HUES64 (cell line): ENCODE measurements at regions not wholly inside any gene's neighbourhood (a gene's known extent, or its start where the extent isn't known, plus 50 kb on each side); places are given as distances from the start of the nearest gene placed in this dataset.

Experiments used
- H3K27ac ChIP-seq: 2 replicates; pipeline ENCODE4 v1.7.0; 2013; ENCODE audit warnings: low read depth, low read length, inconsistent platforms
- H3K27me3 ChIP-seq: 2 replicates; pipeline ENCODE4 v1.6.1; 2013; ENCODE audit warnings: mild to moderate bottlenecking, low read length; ENCODE audit not compliant: insufficient read depth
- H3K36me3 ChIP-seq: 2 replicates; pipeline ENCODE4 v1.6.1; 2013; ENCODE audit warnings: mild to moderate bottlenecking, low read length; ENCODE audit not compliant: insufficient read depth
- H3K4me1 ChIP-seq: 2 replicates; pipeline ENCODE4 v1.6.1; 2013; ENCODE audit warnings: mild to moderate bottlenecking, low read length, moderate library complexity; ENCODE audit not compliant: insufficient read depth
- H3K4me3 ChIP-seq: 2 replicates; pipeline ENCODE4 v1.5.1; 2013; ENCODE audit warnings: mild to moderate bottlenecking, low read length, moderate library complexity
- H3K9ac ChIP-seq: 2 replicates; pipeline ENCODE4 v1.6.1; 2013; ENCODE audit warnings: mild to moderate bottlenecking, low read depth, low read length
- H3K9me3 ChIP-seq: 2 replicates; pipeline ENCODE4 v1.6.1; 2013; ENCODE audit warnings: low read depth, low read length; ENCODE audit not compliant: insufficient read depth
- WGBS: fragments of 150-250, 120-280 bp; methylation state at CpG from one replicate; pipeline ENCODE4 v1.1.7; 2013; ENCODE audit warnings: missing lambda C conversion rate; 5-methylcytosine and 5-hydroxymethylcytosine counted together

- H3K4me1 ChIP-seq: no peaks in the 10 kb centered on the region
- H3K4me3 ChIP-seq: no peak overlapping the region
- H3K27ac ChIP-seq: no peak overlapping the region
- no peaks in the 10 kb centered on the region for H3K27me3 ChIP-seq
- no peaks in the 10 kb centered on the region for H3K9me3 ChIP-seq
- H3K36me3 ChIP-seq: no peaks in the 10 kb centered on the region
- H3K9ac ChIP-seq: no peak overlapping the region
- WGBS: 80% methylated on average over 1 of the region's 3 CpGs
Observed at GRCh38 chr10:84084342-84084741, 55.0 kb upstream of the GHITM start.

- H3K9ac ChIP-seq: no peak overlapping the region
- H3K36me3 ChIP-seq: no peaks in the 10 kb centered on the region
- H3K4me1 ChIP-seq: no peaks in the 10 kb centered on the region
- no peaks in the 10 kb centered on the region for H3K27me3 ChIP-seq
- 96% methylated on average over 1 of the region's 1 CpG for WGBS
- H3K9me3 ChIP-seq: no peaks in the 10 kb centered on the region
- no peak overlapping the region for H3K4me3 ChIP-seq
- no peak overlapping the region for H3K27ac ChIP-seq
Observed at GRCh38 chr10:84087202-84087601, 52.1 kb upstream of the GHITM start.

GRCh38 chr10:84088626-84089025 lies 50.7 kb upstream of the GHITM start:
- H3K4me3 ChIP-seq: no peak overlapping the region
- H3K36me3 ChIP-seq: no peaks in the 10 kb centered on the region
- no peak overlapping the region for H3K9ac ChIP-seq
- H3K27ac ChIP-seq: no peak overlapping the region
- no peaks in the 10 kb centered on the region for H3K9me3 ChIP-seq
- no peaks in the 10 kb centered on the region for H3K27me3 ChIP-seq
- 27% methylated on average over 2 of the region's 2 CpGs for WGBS
- no peaks in the 10 kb centered on the region for H3K4me1 ChIP-seq

GRCh38 chr10:84089162-84089561 lies 50.1 kb upstream of the GHITM start:
- WGBS: 95% methylated on average over 2 of the region's 2 CpGs
- Histone ChIP-seq H3K36me3 (no peaks in the 10 kb centered on the region), H3K27ac (no peak overlapping the region), H3K4me3 (no peak overlapping the region), H3K9me3 (no peaks in the 10 kb centered on the region), H3K4me1 (no peaks in the 10 kb centered on the region), H3K9ac (no peak overlapping the region), H3K27me3 (no peaks in the 10 kb centered on the region)
